Neural crest cell (in vitro differentiated cells): ENCODE measurements at regions not wholly inside any gene's neighbourhood (a gene's known extent, or its start where the extent isn't known, plus 50 kb on each side); places are given as distances from the start of the nearest gene placed in this dataset.

Experiments
- DNase-seq: peaks from one replicate; pipeline ENCODE4 v3.0.0; 2021; ENCODE audit warnings: low read depth, mixed read lengths, low spot score
- H3K27ac Mint-ChIP-seq: one replicate; pipeline ENCODE4 v1.8.0; 2021; ENCODE audit warnings: mild to moderate bottlenecking, mixed read lengths; ENCODE audit not compliant: unreplicated experiment
- H3K27me3 Mint-ChIP-seq: 2 replicates; pipeline ENCODE4 v1.8.0; 2021; ENCODE audit warnings: low read depth, mild to moderate bottlenecking, mixed read lengths
- H3K36me3 Mint-ChIP-seq: 2 replicates; pipeline ENCODE4 v1.8.0; 2021; ENCODE audit warnings: low read depth, mild to moderate bottlenecking, mixed read lengths
- H3K4me1 Mint-ChIP-seq: 2 replicates; pipeline ENCODE4 v1.8.0; 2021; ENCODE audit warnings: mixed read lengths
- H3K4me3 Mint-ChIP-seq: one replicate; pipeline ENCODE4 v1.8.0; 2021; ENCODE audit warnings: mild to moderate bottlenecking, mixed read lengths
- H3K9me3 Mint-ChIP-seq: 2 replicates; pipeline ENCODE4 v1.8.0; 2021; ENCODE audit warnings: mixed read lengths
- CTCF ChIP-seq: fragments of 200-600 bp; sonication (generic); conservative IDR thresholded peaks from 2 replicates; pipeline ENCODE4 v1.5.0; 2021; ENCODE audit warnings: antibody characterized with exemption, mild to moderate bottlenecking

GRCh38 chr1:101474039-101474665, 237.3 kb downstream of the S1PR1 start:
- H3K27ac Mint-ChIP-seq: no peak overlapping the region
- peaks cover 4% of the 10 kb centered on the region for H3K36me3 Mint-ChIP-seq
- H3K4me3 Mint-ChIP-seq: no peak overlapping the region
- peaks cover 9% of the 10 kb centered on the region for H3K9me3 Mint-ChIP-seq
- no peak for DNase-seq
- no peaks in the 10 kb centered on the region for H3K4me1 Mint-ChIP-seq
- peak; percentile 62 for TF ChIP-seq CTCF
- no peaks in the 10 kb centered on the region for H3K27me3 Mint-ChIP-seq

GRCh38 chr1:101476541-101476940, 239.7 kb downstream of the S1PR1 start:
- Mint-ChIP-seq H3K36me3 (peaks cover 4% of the 10 kb centered on the region), H3K4me3 (no peak overlapping the region), H3K4me1 (no peaks in the 10 kb centered on the region), H3K9me3 (peaks cover 7% of the 10 kb centered on the region), H3K27me3 (no peaks in the 10 kb centered on the region), H3K27ac (no peak overlapping the region)
- TF ChIP-seq CTCF: no peak
- DNase-seq: no peak

- no peaks in the 10 kb centered on the region for H3K4me1 Mint-ChIP-seq
- DNase-seq: no peak
- H3K36me3 Mint-ChIP-seq: no peaks in the 10 kb centered on the region
- no peaks in the 10 kb centered on the region for H3K9me3 Mint-ChIP-seq
- H3K27me3 Mint-ChIP-seq: no peaks in the 10 kb centered on the region
- H3K27ac Mint-ChIP-seq: no peak overlapping the region
- no peak for TF ChIP-seq CTCF
- H3K4me3 Mint-ChIP-seq: no peak overlapping the region
These were observed 243.1 kb downstream of the S1PR1 start for GRCh38 chr1:101479945-101480344.

GRCh38 chr1:101482306-101482705, 245.5 kb downstream of the S1PR1 start:
- Mint-ChIP-seq H3K27me3 (no peaks in the 10 kb centered on the region), H3K36me3 (no peaks in the 10 kb centered on the region), H3K4me3 (no peak overlapping the region), H3K27ac (no peak overlapping the region), H3K4me1 (no peaks in the 10 kb centered on the region), H3K9me3 (no peaks in the 10 kb centered on the region)
- no peak for DNase-seq
- no peak for TF ChIP-seq CTCF

GRCh38 chr1:101483982-101484688, 247.3 kb downstream of the S1PR1 start:
- Mint-ChIP-seq H3K36me3 (no peaks in the 10 kb centered on the region), H3K9me3 (no peaks in the 10 kb centered on the region), H3K4me1 (no peaks in the 10 kb centered on the region), H3K27me3 (no peaks in the 10 kb centered on the region), H3K27ac (no peak overlapping the region), H3K4me3 (no peak overlapping the region)
- DNase-seq: no peak
- no peak for TF ChIP-seq CTCF
